Activated naive CD8-positive, alpha-beta T cell treated with anti-CD3 and anti-CD28 coated beads, Interleukin-2, amount 50 U/mL, for 16 hours (primary cell): ENCODE measurements at regions not wholly inside any gene's neighbourhood (a gene's known extent, or its start where the extent isn't known, plus 50 kb on each side); places are given as distances from the start of the nearest gene placed in this dataset.
"Not testable (repeated sequence)": the region's sequence is repeated elsewhere in the genome, so short reads cannot be mapped to it uniquely, and the experiment has no call there.

Experiments
- DNase-seq: peaks from one replicate; pipeline ENCODE4 v3.0.0-alpha.2; 2020; ENCODE audit warnings: low read depth, low spot score

DNA sequence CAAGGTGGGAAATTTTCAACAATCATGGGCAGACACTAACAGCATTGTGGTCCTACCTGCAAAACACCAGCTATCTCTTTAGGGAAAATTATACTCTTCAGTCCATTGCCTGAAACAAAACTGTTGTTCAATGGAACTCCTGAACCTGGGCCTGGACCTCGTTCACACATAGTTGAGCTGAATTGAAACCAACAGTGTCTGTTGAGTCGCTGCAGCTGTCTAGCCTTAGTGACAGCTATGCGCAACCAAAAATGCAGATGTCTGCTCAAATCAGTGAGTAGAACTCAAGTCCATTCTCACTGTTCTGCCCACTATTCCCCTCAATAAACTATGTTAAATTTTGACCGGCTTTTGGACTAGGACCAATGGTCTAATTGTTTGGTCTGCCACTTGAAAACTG, 286.2 kb downstream of the TFAP2A start:
- DNase-seq = no peak

DNA sequence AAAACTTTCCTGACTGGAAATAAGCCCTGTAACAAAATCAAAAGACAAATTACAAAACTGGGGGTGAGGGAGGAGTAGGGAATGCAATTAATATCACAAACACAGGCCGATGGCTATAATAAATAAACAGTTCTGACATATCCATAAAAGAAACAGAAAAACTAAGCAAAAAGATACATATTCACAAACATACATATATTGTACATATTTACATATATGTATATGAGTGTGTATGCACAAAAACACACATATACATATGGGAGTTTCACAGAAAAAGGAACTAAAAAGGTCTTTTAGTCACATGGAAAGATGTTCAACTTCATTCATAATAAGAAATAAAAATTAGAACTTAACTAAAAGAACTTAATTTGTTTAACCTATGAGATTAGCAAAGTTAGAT, 292.7 kb downstream of the TFAP2A start:
- no peak for DNase-seq

DNA sequence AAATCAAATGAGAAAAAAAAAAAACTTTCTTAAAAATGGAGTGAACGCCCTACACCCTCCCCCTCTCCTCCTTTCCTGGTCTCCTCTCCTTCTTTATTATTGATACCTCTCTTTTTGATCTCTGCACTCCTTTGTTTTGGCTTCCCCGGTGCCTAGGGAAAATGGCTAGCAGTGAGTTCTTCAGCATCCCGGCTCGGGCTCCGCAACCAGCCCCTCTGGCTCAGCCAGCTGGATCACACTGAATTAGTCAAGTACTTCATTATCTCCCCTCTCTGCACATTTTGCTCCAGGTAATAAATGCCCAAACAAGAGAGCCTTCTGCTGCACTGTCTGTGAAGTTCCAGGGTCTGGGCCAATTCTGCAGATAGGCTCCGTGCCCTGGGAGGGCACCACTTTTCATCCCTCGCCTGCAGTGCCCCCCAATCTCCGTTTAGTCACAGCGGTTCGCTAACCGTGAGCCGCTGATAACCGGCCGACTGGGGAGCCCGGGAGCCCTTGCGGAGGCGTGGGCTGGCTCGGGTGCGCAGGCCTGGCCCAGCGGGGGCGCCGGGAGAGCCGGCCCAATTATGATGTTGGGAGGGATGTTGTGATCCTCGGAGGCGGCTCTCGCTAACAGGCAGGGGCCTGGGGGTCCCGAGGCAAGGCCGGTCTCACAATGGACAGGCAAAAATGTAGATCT, 301.9 kb downstream of the TFAP2A start:
- DNase-seq = no peak

- no peak for DNase-seq
Measured at GRCh38 chr6:10111975-10112374, 302.9 kb downstream of the TFAP2A start.

- no peak for DNase-seq
Measured at GRCh38 chr6:10101551-10102252, 313.2 kb downstream of the TFAP2A start.

- no peak for DNase-seq
Measured at GRCh38 chr6:10099529-10100140, 315.2 kb downstream of the TFAP2A start.

GRCh38 chr6:10098756-10099528, 315.9 kb downstream of the TFAP2A start:
- DNase-seq = no peak

GRCh38 chr6:10093282-10093681, 321.6 kb downstream of the TFAP2A start:
- DNase-seq = no peak

DNA sequence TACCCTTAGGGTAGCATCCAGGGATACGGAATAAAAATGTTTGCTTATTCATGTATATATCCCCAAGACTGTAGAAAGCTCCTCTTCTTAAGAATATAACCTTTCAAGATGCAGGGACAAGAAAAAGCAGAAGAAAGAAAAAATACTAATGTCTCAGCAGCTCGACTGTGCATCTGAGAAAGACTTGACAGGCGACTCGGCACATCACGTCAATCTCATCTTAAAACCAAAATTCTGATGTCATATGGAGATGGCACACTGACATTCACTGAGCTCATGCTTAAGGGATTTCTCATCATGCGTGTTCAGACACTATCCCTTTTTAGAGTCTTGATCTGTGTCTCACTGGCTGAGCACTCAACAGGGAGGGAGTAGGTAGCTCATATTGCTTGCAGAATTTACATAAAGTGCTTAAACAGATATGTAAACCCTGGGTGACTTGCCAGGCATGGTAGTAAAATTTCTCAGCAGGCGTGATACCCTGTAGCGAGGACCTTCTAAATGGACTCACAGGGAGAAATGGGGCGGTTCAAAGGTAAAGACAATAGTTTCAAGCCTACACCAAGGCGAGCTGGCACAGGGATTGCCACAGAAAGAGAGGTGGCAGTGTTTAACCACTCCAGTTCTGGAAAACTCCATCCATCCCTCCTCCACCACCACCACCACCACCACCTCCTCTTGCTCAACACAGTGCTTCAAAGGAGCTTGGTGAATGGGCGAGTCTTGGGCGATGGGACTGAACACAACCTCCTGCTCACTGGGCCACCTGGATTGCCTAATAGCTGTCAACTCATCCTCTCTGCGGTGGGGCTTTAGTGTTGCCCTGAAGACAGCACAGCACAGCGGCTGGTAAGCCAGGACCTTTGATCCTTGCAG, 330.5 kb downstream of the TFAP2A start:
- no peak for DNase-seq

- no peak for DNase-seq
Measured at GRCh38 chr6:10082385-10082784, 332.5 kb downstream of the TFAP2A start.

DNA sequence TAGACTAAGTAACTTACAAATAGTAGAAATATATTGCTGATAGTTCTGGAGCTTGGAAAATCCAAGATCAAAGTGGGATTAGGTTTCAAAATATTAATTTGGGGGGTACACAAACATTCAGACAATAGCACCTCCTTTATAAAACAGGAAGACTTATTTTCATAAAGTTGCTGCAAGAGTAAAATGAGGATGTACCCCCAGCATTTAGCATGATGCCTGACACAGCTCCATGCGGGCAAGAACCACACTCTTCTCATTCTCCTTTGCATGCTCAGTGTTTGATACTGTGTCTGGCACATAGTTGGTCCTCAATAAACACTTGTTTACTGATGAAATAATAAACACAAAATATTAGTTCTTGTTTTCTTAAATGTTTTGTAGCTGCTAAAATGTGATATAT, 332.9 kb downstream of the TFAP2A start:
- DNase-seq = no peak

- DNase-seq = no peak
Measured at GRCh38 chr6:10081075-10081474, 333.8 kb downstream of the TFAP2A start.

DNA sequence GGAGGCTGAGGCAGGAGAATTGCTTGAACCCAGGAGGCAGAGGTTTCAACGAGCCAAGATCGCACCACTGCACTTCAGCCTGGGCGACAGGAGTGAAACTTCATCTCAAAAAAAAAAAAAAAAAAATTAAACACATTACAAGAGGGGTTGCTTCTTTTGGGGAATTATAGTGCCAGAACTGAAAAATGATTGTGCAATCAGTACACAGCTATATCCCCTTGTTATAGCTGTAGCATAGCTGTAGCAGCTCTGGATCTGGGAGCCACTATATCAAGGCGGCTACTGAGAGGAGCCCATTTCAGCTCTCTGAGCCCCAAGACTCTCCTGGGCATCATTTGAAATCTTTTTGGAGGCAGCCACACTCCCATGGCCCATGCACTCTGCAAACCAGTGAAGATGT, 334.3 kb downstream of the TFAP2A start:
- DNase-seq = no peak

- no peak for DNase-seq
Measured at GRCh38 chr6:10078581-10078980, 336.3 kb downstream of the TFAP2A start.

- DNase-seq = not testable (repeated sequence)
Measured at GRCh38 chr6:10074726-10075125, 340.1 kb downstream of the TFAP2A start.

DNA sequence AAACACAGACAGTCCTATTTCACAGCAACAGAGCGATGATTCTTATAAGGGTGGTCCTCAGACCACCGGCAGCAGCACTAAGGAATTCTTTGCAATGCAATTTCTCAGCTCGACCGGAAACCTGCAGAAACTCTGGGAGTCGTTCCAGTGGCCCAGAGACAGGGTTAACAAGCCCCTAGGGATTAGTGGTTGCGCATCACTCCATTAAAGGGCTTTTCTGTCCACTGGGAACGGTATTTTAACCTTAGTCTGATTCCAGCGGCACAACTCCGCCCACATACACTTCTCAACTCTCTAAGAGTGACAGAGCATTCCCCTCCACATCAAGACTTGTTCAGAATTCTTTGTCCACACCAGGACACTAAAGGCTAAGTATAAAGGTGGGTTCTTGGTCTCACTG, 341.5 kb downstream of the TFAP2A start:
- DNase-seq = no peak

- DNase-seq = no peak
Measured at GRCh38 chr6:10071631-10072220, 343.1 kb downstream of the TFAP2A start.

DNA sequence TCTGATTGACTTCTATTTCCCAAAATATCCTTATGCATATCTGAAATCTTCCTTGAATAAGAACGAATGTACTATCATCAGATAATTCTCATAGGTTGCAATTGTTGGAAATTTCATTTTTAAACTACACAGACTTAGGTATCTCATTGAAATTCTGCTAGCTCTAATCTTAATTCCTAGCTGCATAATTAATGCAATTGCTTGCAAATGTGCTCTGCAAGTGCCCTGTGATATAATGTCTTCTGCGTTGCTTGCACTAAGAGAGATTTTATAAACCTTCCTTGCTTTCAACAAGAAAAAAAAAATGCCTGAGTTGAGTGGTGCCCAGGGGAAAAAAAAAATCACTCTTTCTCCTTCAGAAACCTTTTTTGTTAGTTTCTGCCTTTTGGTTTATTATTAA, 354.9 kb downstream of the TFAP2A start:
- DNase-seq = no peak

GRCh38 chr6:10054672-10055071, 360.2 kb downstream of the TFAP2A start:
- no peak for DNase-seq

- no peak for DNase-seq
Measured at GRCh38 chr6:10051283-10051682, 363.6 kb downstream of the TFAP2A start.
